GM12878 (cell line): ENCODE measurements at regions not wholly inside any gene's neighbourhood (a gene's known extent, or its start where the extent isn't known, plus 50 kb on each side); places are given as distances from the start of the nearest gene placed in this dataset.

Source experiments
- CEBPB ChIP-seq, 2 experiments: fragments of 150-350 bp in 1 of 2; IDR thresholded peaks; 2 replicates each; pipeline ENCODE4 v1.6.1; 2012 to 2014; ENCODE audit warnings: low read depth in 2 of 2, low read length in 2 of 2, borderline replicate concordance in 1 of 2, inconsistent platforms in 1 of 2
- CHD1 ChIP-seq: IDR thresholded peaks from 2 replicates; pipeline ENCODE4 v1.6.1; 2012; ENCODE audit warnings: low read depth, low read length, improper control_type of control experiment
- EP300 ChIP-seq, 2 experiments: fragments of 150-350 bp in 1 of 2; IDR thresholded peaks; 2 replicates each; pipeline ENCODE4 v1.6.1; 2011 to 2012; ENCODE audit warnings: low read depth in 2 of 2, low read length in 2 of 2, borderline replicate concordance in 1 of 2, improper control_type of control experiment in 1 of 2, inconsistent platforms in 1 of 2; ENCODE audit not compliant: control insufficient read depth in 1 of 2
- EZH2 ChIP-seq: IDR thresholded peaks from 2 replicates; pipeline ENCODE4 v1.6.1; 2012; ENCODE audit warnings: low read depth, mild to moderate bottlenecking, control low read depth, inconsistent platforms, low read length, borderline replicate concordance; ENCODE audit not compliant: control insufficient read depth
- KDM1A ChIP-seq: fragments of 200-600 bp; sonication (generic); IDR thresholded peaks from 2 replicates; pipeline ENCODE4 v1.6.1; 2016; ENCODE audit warnings: borderline replicate concordance
- NFYA ChIP-seq: IDR thresholded peaks from 2 replicates; pipeline ENCODE4 v1.6.1; 2011; ENCODE audit warnings: low read depth, mild to moderate bottlenecking, low read length, improper control_type of control experiment, borderline replicate concordance
- NR2C2 ChIP-seq: IDR thresholded peaks from 2 replicates; pipeline ENCODE4 v1.6.1; 2011; ENCODE audit warnings: borderline replicate concordance, low read depth; ENCODE audit not compliant: control insufficient read depth, insufficient read length
- POLR2A ChIP-seq: IDR thresholded peaks from 2 replicates; pipeline ENCODE4 v1.6.1; 2011; ENCODE audit warnings: low read depth, mild to moderate bottlenecking, low read length
- RAD51 ChIP-seq: fragments of 450-650 bp; IDR thresholded peaks from 2 replicates; pipeline ENCODE4 v1.6.1; 2016; ENCODE audit warnings: moderate library complexity, mild to moderate bottlenecking, inconsistent platforms
- SREBF2 ChIP-seq: IDR thresholded peaks from 2 replicates; pipeline ENCODE4 v1.6.1; 2012; ENCODE audit warnings: mild to moderate bottlenecking, low read length
- TARDBP ChIP-seq: IDR thresholded peaks from 2 replicates; pipeline ENCODE4 v1.6.1; 2016; ENCODE audit warnings: borderline replicate concordance
- TF ChIP-seq, protein P1 (sequence below), 3 experiments: IDR thresholded peaks in 2 of 3; conservative IDR thresholded peaks in 1 of 3; 2 replicates each; pipeline ENCODE4 v1.5.1; 2011; ENCODE audit warnings: low read depth in 3 of 3, low read length in 3 of 3, mild to moderate bottlenecking in 3 of 3, control low read depth in 2 of 3, moderate library complexity in 2 of 3, inconsistent platforms in 1 of 3, mixed read lengths in 1 of 3; ENCODE audit not compliant: control insufficient read depth in 2 of 3, insufficient read depth in 1 of 3; ENCODE audit errors: extremely low read depth in 1 of 3
- TF ChIP-seq, protein P2 (sequence below): fragments of 450-650 bp; IDR thresholded peaks from 2 replicates; pipeline ENCODE4 v1.6.1; 2017; ENCODE audit warnings: antibody characterized with exemption, mild to moderate bottlenecking, moderate library complexity

DNA sequence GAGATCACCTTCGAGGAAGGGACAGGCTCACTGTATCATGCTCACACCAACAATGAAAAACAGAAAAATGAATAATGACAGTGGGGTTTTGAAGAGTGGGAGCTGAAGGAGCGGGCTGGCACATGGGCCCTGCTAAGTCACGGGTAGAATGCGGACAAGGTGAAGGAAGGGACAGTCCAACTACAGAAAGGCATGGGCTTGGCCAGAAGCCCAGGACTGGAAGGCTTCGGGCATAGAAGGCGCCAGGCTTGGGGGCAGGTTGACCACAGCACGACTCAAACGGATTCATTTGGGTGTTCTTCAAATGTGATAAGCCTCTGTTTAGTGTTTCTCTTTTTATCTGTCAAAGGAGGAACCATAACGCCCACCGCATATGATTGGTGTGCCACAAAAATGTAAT, 509.5 kb downstream of the CCSER2 start:
- TF ChIP-seq NFYA (no peak), RAD51 (no peak), POLR2A (no peak), NR2C2 (no peak), TARDBP (no peak), KDM1A (no peak), CEBPB (IDR thresholded peaks at IDR 0.05; ENCODE audit: borderline replicate concordance in 1 of 2, low read depth in 2 of 2, low read length in 2 of 2) (no peak), SREBF2 (no peak), EP300 (IDR thresholded peaks at IDR 0.05; ENCODE audit: borderline replicate concordance in 1 of 2, control insufficient read depth in 1 of 2, low read depth in 2 of 2, low read length in 2 of 2) (no peak), CHD1 (no peak), EZH2 (no peak)
- TF ChIP-seq, protein P1, sequence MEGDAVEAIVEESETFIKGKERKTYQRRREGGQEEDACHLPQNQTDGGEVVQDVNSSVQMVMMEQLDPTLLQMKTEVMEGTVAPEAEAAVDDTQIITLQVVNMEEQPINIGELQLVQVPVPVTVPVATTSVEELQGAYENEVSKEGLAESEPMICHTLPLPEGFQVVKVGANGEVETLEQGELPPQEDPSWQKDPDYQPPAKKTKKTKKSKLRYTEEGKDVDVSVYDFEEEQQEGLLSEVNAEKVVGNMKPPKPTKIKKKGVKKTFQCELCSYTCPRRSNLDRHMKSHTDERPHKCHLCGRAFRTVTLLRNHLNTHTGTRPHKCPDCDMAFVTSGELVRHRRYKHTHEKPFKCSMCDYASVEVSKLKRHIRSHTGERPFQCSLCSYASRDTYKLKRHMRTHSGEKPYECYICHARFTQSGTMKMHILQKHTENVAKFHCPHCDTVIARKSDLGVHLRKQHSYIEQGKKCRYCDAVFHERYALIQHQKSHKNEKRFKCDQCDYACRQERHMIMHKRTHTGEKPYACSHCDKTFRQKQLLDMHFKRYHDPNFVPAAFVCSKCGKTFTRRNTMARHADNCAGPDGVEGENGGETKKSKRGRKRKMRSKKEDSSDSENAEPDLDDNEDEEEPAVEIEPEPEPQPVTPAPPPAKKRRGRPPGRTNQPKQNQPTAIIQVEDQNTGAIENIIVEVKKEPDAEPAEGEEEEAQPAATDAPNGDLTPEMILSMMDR (IDR thresholded peaks at IDR 0.05 in 2 of 3, conservative IDR thresholded peaks at IDR 0.05 in 1 of 3; ENCODE audit: control insufficient read depth in 2 of 3, extremely low read depth in 1 of 3, insufficient read depth in 1 of 3, low read depth in 3 of 3, low read length in 3 of 3), result no peak
- TF ChIP-seq, protein P2, sequence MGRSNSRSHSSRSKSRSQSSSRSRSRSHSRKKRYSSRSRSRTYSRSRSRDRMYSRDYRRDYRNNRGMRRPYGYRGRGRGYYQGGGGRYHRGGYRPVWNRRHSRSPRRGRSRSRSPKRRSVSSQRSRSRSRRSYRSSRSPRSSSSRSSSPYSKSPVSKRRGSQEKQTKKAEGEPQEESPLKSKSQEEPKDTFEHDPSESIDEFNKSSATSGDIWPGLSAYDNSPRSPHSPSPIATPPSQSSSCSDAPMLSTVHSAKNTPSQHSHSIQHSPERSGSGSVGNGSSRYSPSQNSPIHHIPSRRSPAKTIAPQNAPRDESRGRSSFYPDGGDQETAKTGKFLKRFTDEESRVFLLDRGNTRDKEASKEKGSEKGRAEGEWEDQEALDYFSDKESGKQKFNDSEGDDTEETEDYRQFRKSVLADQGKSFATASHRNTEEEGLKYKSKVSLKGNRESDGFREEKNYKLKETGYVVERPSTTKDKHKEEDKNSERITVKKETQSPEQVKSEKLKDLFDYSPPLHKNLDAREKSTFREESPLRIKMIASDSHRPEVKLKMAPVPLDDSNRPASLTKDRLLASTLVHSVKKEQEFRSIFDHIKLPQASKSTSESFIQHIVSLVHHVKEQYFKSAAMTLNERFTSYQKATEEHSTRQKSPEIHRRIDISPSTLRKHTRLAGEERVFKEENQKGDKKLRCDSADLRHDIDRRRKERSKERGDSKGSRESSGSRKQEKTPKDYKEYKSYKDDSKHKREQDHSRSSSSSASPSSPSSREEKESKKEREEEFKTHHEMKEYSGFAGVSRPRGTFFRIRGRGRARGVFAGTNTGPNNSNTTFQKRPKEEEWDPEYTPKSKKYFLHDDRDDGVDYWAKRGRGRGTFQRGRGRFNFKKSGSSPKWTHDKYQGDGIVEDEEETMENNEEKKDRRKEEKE, result no peak
